GM18519 (cell line): ENCODE measurements at regions not wholly inside any gene's neighbourhood (a gene's known extent, or its start where the extent isn't known, plus 50 kb on each side); places are given as distances from the start of the nearest gene placed in this dataset.

Experiments
- ATAC-seq: cut with Tn5 transposase; IDR thresholded peaks from one replicate; pipeline ENCODE4 v1.9.1; 2021; ENCODE audit warnings: mild to moderate bottlenecking, moderate library complexity; ENCODE audit not compliant: unreplicated experiment, low FRiP score

GRCh38 chr12:46458500-46459102, 86.0 kb upstream of the SLC38A2 start:
- ATAC-seq = no peak

- no peak for ATAC-seq
Measured at GRCh38 chr12:46457958-46458357, 85.4 kb upstream of the SLC38A2 start.

GRCh38 chr12:46456356-46457334, 84.1 kb upstream of the SLC38A2 start:
- ATAC-seq = no peak

GRCh38 chr12:46455648-46456352, 83.2 kb upstream of the SLC38A2 start:
- ATAC-seq = no peak

GRCh38 chr12:46454981-46455380, 82.4 kb upstream of the SLC38A2 start:
- ATAC-seq = no peak

- ATAC-seq = no peak
Measured at GRCh38 chr12:46453428-46453827, 80.9 kb upstream of the SLC38A2 start.

- no peak for ATAC-seq
Measured at GRCh38 chr12:46452776-46453175, 80.2 kb upstream of the SLC38A2 start.

GRCh38 chr12:46452061-46452615, 79.6 kb upstream of the SLC38A2 start:
- no peak for ATAC-seq

GRCh38 chr12:46451276-46452021, 78.9 kb upstream of the SLC38A2 start:
- ATAC-seq = no peak

GRCh38 chr12:46450279-46450748, 77.7 kb upstream of the SLC38A2 start:
- ATAC-seq = no peak

GRCh38 chr12:46449856-46450255, 77.3 kb upstream of the SLC38A2 start:
- no peak for ATAC-seq

GRCh38 chr12:46449316-46449715, 76.7 kb upstream of the SLC38A2 start:
- no peak for ATAC-seq

GRCh38 chr12:46446645-46447044, 74.1 kb upstream of the SLC38A2 start:
- no peak for ATAC-seq

- ATAC-seq = no peak
Measured at GRCh38 chr12:46445551-46446235, 73.1 kb upstream of the SLC38A2 start.

GRCh38 chr12:46445093-46445492, 72.5 kb upstream of the SLC38A2 start:
- ATAC-seq = no peak

- no peak for ATAC-seq
Measured at GRCh38 chr12:46443594-46444263, 71.2 kb upstream of the SLC38A2 start.

GRCh38 chr12:46442738-46443137, 70.2 kb upstream of the SLC38A2 start:
- no peak for ATAC-seq

- no peak for ATAC-seq
Measured at GRCh38 chr12:46442239-46442638, 69.7 kb upstream of the SLC38A2 start.
